ENCODE measurements at regions not wholly inside any gene's neighbourhood (a gene's known extent, or its start where the extent isn't known, plus 50 kb on each side); places are given as distances from the start of the nearest gene placed in this dataset.

GRCh38 chr3:99502871-99503270, 135.5 kb upstream of the COL8A1 start:
- no peak for TF ChIP-seq CTCF (IDR thresholded peaks at IDR 0.05)
- no peak overlapping the region for H3K4me3 ChIP-seq
- no peaks in the 10 kb centered on the region for H3K36me3 ChIP-seq
- H3K9me3 ChIP-seq, result no peaks in the 10 kb centered on the region
- peak overlapping the region; percentile 73 to 86 for H3K27ac ChIP-seq
- no peak for DNase-seq
- intact Hi-C loops (cut with DNase I; ENCODE audit: low total_unique reads), result loop anchor here (10.0 kb wide), 1 partner anchor 142 kb away; no protein-coding TSS in a partner anchor
- no peaks in the 10 kb centered on the region for H3K27me3 ChIP-seq
- peaks cover 0 to 83% (median 31%) of the 10 kb centered on the region in 4 donors for H3K4me1 ChIP-seq

GRCh38 chr3:99500485-99500884, 137.9 kb upstream of the COL8A1 start:
- no peak for TF ChIP-seq CTCF (IDR thresholded peaks at IDR 0.05)
- peak overlapping the region in 1 of 2 donors; percentile 2 for H3K4me3 ChIP-seq
- H3K27me3 ChIP-seq, result no peaks in the 10 kb centered on the region
- H3K9me3 ChIP-seq, result peaks cover 0 to 3% (median 0%) of the 10 kb centered on the region in 3 donors
- peaks cover 0 to 81% (median 31%) of the 10 kb centered on the region in 4 donors for H3K4me1 ChIP-seq
- H3K27ac ChIP-seq, result peak overlapping the region; percentile 77 to 86
- DNase-seq, result no peak
- H3K36me3 ChIP-seq, result no peaks in the 10 kb centered on the region
- intact Hi-C loops (cut with DNase I; ENCODE audit: low total_unique reads), result loop anchor here (10.0 kb wide), 1 partner anchor 144 kb away; no protein-coding TSS in a partner anchor

- peak; percentile 57 to 62 for TF ChIP-seq CTCF (IDR thresholded peaks at IDR 0.05)
- no peaks in the 10 kb centered on the region for H3K36me3 ChIP-seq
- H3K9me3 ChIP-seq, result peaks cover 0 to 3% (median 0%) of the 10 kb centered on the region in 3 donors
- H3K27me3 ChIP-seq, result no peaks in the 10 kb centered on the region
- no peak overlapping the region for H3K4me3 ChIP-seq
- DNase-seq, result peak; percentile 35 to 78
- intact Hi-C loops (cut with DNase I; ENCODE audit: low total_unique reads), result loop anchor here (10.0 kb wide), 1 partner anchor 145 kb away; no protein-coding TSS in a partner anchor
- peak overlapping the region; percentile 77 to 86 for H3K27ac ChIP-seq
- peaks cover 0 to 71% (median 28%) of the 10 kb centered on the region in 4 donors for H3K4me1 ChIP-seq
These were observed 138.9 kb upstream of the COL8A1 start for GRCh38 chr3:99499235-99500158.

GRCh38 chr3:99498550-99499234, 139.7 kb upstream of the COL8A1 start:
- DNase-seq, result peak in 1 of 2 donors; percentile 76
- H3K4me3 ChIP-seq, result peak overlapping the region in 1 of 2 donors; percentile 4
- no peaks in the 10 kb centered on the region for H3K36me3 ChIP-seq
- no peaks in the 10 kb centered on the region for H3K27me3 ChIP-seq
- peak; percentile 19 to 23 for TF ChIP-seq CTCF (IDR thresholded peaks at IDR 0.05)
- H3K27ac ChIP-seq, result peak overlapping the region; percentile 77 to 86
- peaks cover 0 to 63% (median 23%) of the 10 kb centered on the region in 4 donors for H3K4me1 ChIP-seq
- intact Hi-C loops (cut with DNase I; ENCODE audit: low total_unique reads), result no loop called here
- peaks cover 0 to 3% (median 0%) of the 10 kb centered on the region in 3 donors for H3K9me3 ChIP-seq

- Histone ChIP-seq H3K36me3 (no peaks in the 10 kb centered on the region), H3K4me3 (no peak overlapping the region), H3K4me1 (peaks cover 0 to 8% (median 3%) of the 10 kb centered on the region in 4 donors), H3K9me3 (peaks cover 0 to 22% (median 0%) of the 10 kb centered on the region in 3 donors), H3K27ac (no peak overlapping the region), H3K27me3 (no peaks in the 10 kb centered on the region)
- no peak for DNase-seq
- no peak for TF ChIP-seq CTCF (IDR thresholded peaks at IDR 0.05)
- intact Hi-C loops (cut with DNase I; ENCODE audit: low total_unique reads), result no loop called here
These were observed 150.5 kb upstream of the COL8A1 start for GRCh38 chr3:99487894-99488293.
